Activated T-cell treated with anti-CD3 and anti-CD28 coated beads for 1 hour (primary cell): ENCODE measurements at regions not wholly inside any gene's neighbourhood (a gene's known extent, or its start where the extent isn't known, plus 50 kb on each side); places are given as distances from the start of the nearest gene placed in this dataset.

ENCODE experiments used
- DNase-seq: peaks from one replicate; pipeline ENCODE4 v3.0.0-alpha.2; 2020; ENCODE audit warnings: low read depth

- no peak for DNase-seq
Observed at GRCh38 chr2:64338910-64339500, 115.0 kb upstream of the LGALSL start.

GRCh38 chr2:64341461-64341860 lies 112.5 kb upstream of the LGALSL start:
- DNase-seq: no peak

GRCh38 chr2:64342195-64343099 lies 111.5 kb upstream of the LGALSL start:
- no peak for DNase-seq

GRCh38 chr2:64344999-64345576 lies 108.9 kb upstream of the LGALSL start:
- no peak for DNase-seq

- no peak for DNase-seq
Observed at GRCh38 chr2:64345998-64346397, 108.0 kb upstream of the LGALSL start.

GRCh38 chr2:64348386-64349130 lies 105.4 kb upstream of the LGALSL start:
- no peak for DNase-seq

- DNase-seq: no peak
Observed at GRCh38 chr2:64349131-64349530, 104.8 kb upstream of the LGALSL start.

- DNase-seq: no peak
Observed at GRCh38 chr2:64350996-64351395, 103.0 kb upstream of the LGALSL start.

GRCh38 chr2:64352292-64352691 lies 101.7 kb upstream of the LGALSL start:
- DNase-seq: no peak

GRCh38 chr2:64354857-64355680 lies 98.9 kb upstream of the LGALSL start:
- DNase-seq: no peak

GRCh38 chr2:64356906-64357305 lies 97.1 kb upstream of the LGALSL start:
- DNase-seq: no peak

GRCh38 chr2:64359171-64359891 lies 94.6 kb upstream of the LGALSL start:
- DNase-seq: no peak

GRCh38 chr2:64359892-64360657 lies 93.9 kb upstream of the LGALSL start:
- no peak for DNase-seq

GRCh38 chr2:64361151-64361938 lies 92.6 kb upstream of the LGALSL start:
- DNase-seq: no peak

- DNase-seq: no peak
Observed at GRCh38 chr2:64362562-64363026, 91.4 kb upstream of the LGALSL start.

- no peak for DNase-seq
Observed at GRCh38 chr2:64363140-64363539, 90.8 kb upstream of the LGALSL start.

GRCh38 chr2:64363848-64364247 lies 90.1 kb upstream of the LGALSL start:
- no peak for DNase-seq

- DNase-seq: no peak
Observed at GRCh38 chr2:64367444-64368232, 86.3 kb upstream of the LGALSL start.
